ENCODE measurements at regions not wholly inside any gene's neighbourhood (a gene's known extent, or its start where the extent isn't known, plus 50 kb on each side); places are given as distances from the start of the nearest gene placed in this dataset.
"Not testable (repeated sequence)": the region's sequence is repeated elsewhere in the genome, so short reads cannot be mapped to it uniquely, and the experiment has no call there.

GRCh38 chr13:56015919-56016318 is 1124.8 kb upstream of the PRR20A start:
- DNase-seq = no peak

GRCh38 chr13:56019606-56020005 is 1121.1 kb upstream of the PRR20A start:
- no peak for DNase-seq

- no peak for DNase-seq
Observed at GRCh38 chr13:56020425-56020824, 1120.3 kb upstream of the PRR20A start.

- no peak for DNase-seq
Observed at GRCh38 chr13:56039992-56040391, 1100.7 kb upstream of the PRR20A start.

GRCh38 chr13:56066321-56066720 is 1074.4 kb upstream of the PRR20A start:
- peak; percentile 19 for DNase-seq

GRCh38 chr13:56102641-56103040 is 1038.1 kb upstream of the PRR20A start:
- DNase-seq = peak; percentile 58

GRCh38 chr13:56110751-56111150 is 1030.0 kb upstream of the PRR20A start:
- no peak for DNase-seq

- no peak for DNase-seq
Observed at GRCh38 chr13:56134524-56134923, 1006.2 kb upstream of the PRR20A start.

- DNase-seq = no peak
Observed at GRCh38 chr13:56166864-56167263, 973.9 kb upstream of the PRR20A start.

- DNase-seq = no peak
Observed at GRCh38 chr13:56168581-56168980, 972.1 kb upstream of the PRR20A start.

- no peak for DNase-seq
Observed at GRCh38 chr13:56173346-56173745, 967.4 kb upstream of the PRR20A start.

- DNase-seq = no peak
Observed at GRCh38 chr13:56182598-56182997, 958.1 kb upstream of the PRR20A start.

- no peak for DNase-seq
Observed at GRCh38 chr13:56187331-56187730, 953.4 kb upstream of the PRR20A start.

GRCh38 chr13:56188582-56188981 is 952.1 kb upstream of the PRR20A start:
- not testable (repeated sequence) for DNase-seq

- no peak for DNase-seq
Observed at GRCh38 chr13:56189439-56189838, 951.3 kb upstream of the PRR20A start.

- DNase-seq = no peak
Observed at GRCh38 chr13:56189978-56190377, 950.7 kb upstream of the PRR20A start.

GRCh38 chr13:56198350-56198749 is 942.4 kb upstream of the PRR20A start:
- no peak for DNase-seq

GRCh38 chr13:56201834-56202233 is 938.9 kb upstream of the PRR20A start:
- no peak for DNase-seq

- DNase-seq = no peak
Observed at GRCh38 chr13:56216221-56216620, 924.5 kb upstream of the PRR20A start.

GRCh38 chr13:56247692-56248091 is 893.0 kb upstream of the PRR20A start:
- DNase-seq = no peak

- DNase-seq = no peak
Observed at GRCh38 chr13:56271686-56272085, 869.0 kb upstream of the PRR20A start.

GRCh38 chr13:56283262-56283828 is 857.4 kb upstream of the PRR20A start:
- DNase-seq = no peak

GRCh38 chr13:56299650-56300049 is 841.1 kb upstream of the PRR20A start:
- DNase-seq = no peak

- no peak for DNase-seq
Observed at GRCh38 chr13:56314765-56315164, 826.0 kb upstream of the PRR20A start.

- peak; percentile 40 for DNase-seq
Observed at GRCh38 chr13:56317841-56318240, 822.9 kb upstream of the PRR20A start.

GRCh38 chr13:56332671-56333070 is 808.0 kb upstream of the PRR20A start:
- no peak for DNase-seq

Measured in NCI-H446 treated with DMSO at 0.1 percent for 48 hours (cell line).